ENCODE measurements at regions not wholly inside any gene's neighbourhood (a gene's known extent, or its start where the extent isn't known, plus 50 kb on each side); places are given as distances from the start of the nearest gene placed in this dataset.

GRCh38 chr3:23099021-23099420, 104.1 kb upstream of the UBE2E2 start:
- TF ChIP-seq CTCF (IDR thresholded peaks at IDR 0.05) (no peak), ZFX (IDR thresholded peaks at IDR 0.05; ENCODE audit: borderline replicate concordance) (no peak)

Measured in 22Rv1 (cell line).